HK-2 (cell line): ENCODE measurements at regions not wholly inside any gene's neighbourhood (a gene's known extent, or its start where the extent isn't known, plus 50 kb on each side); places are given as distances from the start of the nearest gene placed in this dataset.
"Not testable (repeated sequence)": the region's sequence is repeated elsewhere in the genome, so short reads cannot be mapped to it uniquely, and the experiment has no call there.

Experiments
- DNase-seq: peaks from one replicate; pipeline ENCODE4 v3.0.0-alpha.2; 2018; ENCODE audit not compliant: unreplicated experiment

GRCh38 chr19:31528261-31528660, 179.0 kb upstream of the TSHZ3 start:
- no peak for DNase-seq

GRCh38 chr19:31529121-31529520, 179.9 kb upstream of the TSHZ3 start:
- DNase-seq = no peak

GRCh38 chr19:31530781-31531180, 181.5 kb upstream of the TSHZ3 start:
- DNase-seq = no peak

- no peak for DNase-seq
These were observed 182.1 kb upstream of the TSHZ3 start for GRCh38 chr19:31531326-31531725.

GRCh38 chr19:31532034-31532433, 182.8 kb upstream of the TSHZ3 start:
- DNase-seq = no peak

GRCh38 chr19:31533114-31533513, 183.9 kb upstream of the TSHZ3 start:
- no peak for DNase-seq

GRCh38 chr19:31534231-31534630, 185.0 kb upstream of the TSHZ3 start:
- DNase-seq = no peak

- DNase-seq = no peak
These were observed 185.8 kb upstream of the TSHZ3 start for GRCh38 chr19:31534786-31535657.

- no peak for DNase-seq
These were observed 186.6 kb upstream of the TSHZ3 start for GRCh38 chr19:31535691-31536460.

- DNase-seq = no peak
These were observed 187.9 kb upstream of the TSHZ3 start for GRCh38 chr19:31537136-31537535.

- not testable (repeated sequence) for DNase-seq
These were observed 188.7 kb upstream of the TSHZ3 start for GRCh38 chr19:31537902-31538301.

GRCh38 chr19:31538879-31539278, 189.6 kb upstream of the TSHZ3 start:
- no peak for DNase-seq

GRCh38 chr19:31539386-31539785, 190.2 kb upstream of the TSHZ3 start:
- DNase-seq = no peak

- DNase-seq = no peak
These were observed 192.2 kb upstream of the TSHZ3 start for GRCh38 chr19:31541396-31541795.

- DNase-seq = no peak
These were observed 194.2 kb upstream of the TSHZ3 start for GRCh38 chr19:31543456-31543855.

GRCh38 chr19:31545777-31546176, 196.5 kb upstream of the TSHZ3 start:
- no peak for DNase-seq

GRCh38 chr19:31546205-31546960, 197.1 kb upstream of the TSHZ3 start:
- no peak for DNase-seq

- no peak for DNase-seq
These were observed 199.7 kb upstream of the TSHZ3 start for GRCh38 chr19:31548941-31549340.

- no peak for DNase-seq
These were observed 204.0 kb upstream of the TSHZ3 start for GRCh38 chr19:31553112-31553845.

- no peak for DNase-seq
These were observed 204.6 kb upstream of the TSHZ3 start for GRCh38 chr19:31553846-31554215.

GRCh38 chr19:31554360-31554759, 205.1 kb upstream of the TSHZ3 start:
- DNase-seq = no peak
